LNCaP clone FGC (cell line): ENCODE measurements at regions not wholly inside any gene's neighbourhood (a gene's known extent, or its start where the extent isn't known, plus 50 kb on each side); places are given as distances from the start of the nearest gene placed in this dataset.
A peak's percentile ranks its signal among the peaks of the same experiment; 100 is the strongest.

Experiments used
- DNase-seq: peaks from one replicate; pipeline ENCODE4 v3.0.0-alpha.2; 2011; ENCODE audit warnings: low read depth
- H3K4me3 ChIP-seq: 2 replicates; pipeline ENCODE4 v1.5.1; 2011; ENCODE audit warnings: mild to moderate bottlenecking, low read depth, low read length, control low read depth
- TF ChIP-seq, protein P1 (sequence below): IDR thresholded peaks from 2 replicates; pipeline ENCODE4 v1.5.1; 2012; ENCODE audit warnings: mild to moderate bottlenecking; ENCODE audit not compliant: control insufficient read depth, insufficient read depth; ENCODE audit errors: extremely low read depth

DNA sequence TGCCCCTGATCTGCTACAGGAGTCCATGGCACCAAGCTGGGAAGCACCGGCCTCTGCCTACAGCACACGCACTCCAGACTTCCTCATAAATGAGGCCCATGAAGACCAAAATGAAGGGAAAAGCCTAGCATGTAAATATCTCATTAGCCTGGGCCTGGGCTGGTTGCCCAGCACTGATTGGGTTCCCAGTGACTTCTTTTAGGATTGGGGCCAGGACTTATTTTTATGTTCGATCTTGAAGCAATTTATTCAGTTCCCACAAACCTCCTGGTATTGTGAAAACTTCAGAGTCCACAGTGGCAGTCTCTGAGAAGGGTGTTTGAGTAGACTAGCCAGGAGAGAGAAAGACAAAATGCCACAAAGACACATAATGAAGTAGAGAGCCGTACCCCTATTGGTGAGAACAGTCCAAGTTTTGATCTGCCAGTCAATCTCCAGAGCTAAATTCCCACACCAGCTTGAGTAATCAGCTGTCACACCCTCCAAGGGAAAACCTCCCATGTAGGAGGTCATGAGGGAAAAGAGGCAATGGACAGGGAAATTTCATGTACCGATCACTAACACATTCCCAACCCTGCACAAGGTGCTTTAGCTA is 78.2 kb downstream of the PHLDA1 start:
- DNase-seq: no peak
- H3K4me3 ChIP-seq: no peak overlapping the region
- TF ChIP-seq, protein P1, sequence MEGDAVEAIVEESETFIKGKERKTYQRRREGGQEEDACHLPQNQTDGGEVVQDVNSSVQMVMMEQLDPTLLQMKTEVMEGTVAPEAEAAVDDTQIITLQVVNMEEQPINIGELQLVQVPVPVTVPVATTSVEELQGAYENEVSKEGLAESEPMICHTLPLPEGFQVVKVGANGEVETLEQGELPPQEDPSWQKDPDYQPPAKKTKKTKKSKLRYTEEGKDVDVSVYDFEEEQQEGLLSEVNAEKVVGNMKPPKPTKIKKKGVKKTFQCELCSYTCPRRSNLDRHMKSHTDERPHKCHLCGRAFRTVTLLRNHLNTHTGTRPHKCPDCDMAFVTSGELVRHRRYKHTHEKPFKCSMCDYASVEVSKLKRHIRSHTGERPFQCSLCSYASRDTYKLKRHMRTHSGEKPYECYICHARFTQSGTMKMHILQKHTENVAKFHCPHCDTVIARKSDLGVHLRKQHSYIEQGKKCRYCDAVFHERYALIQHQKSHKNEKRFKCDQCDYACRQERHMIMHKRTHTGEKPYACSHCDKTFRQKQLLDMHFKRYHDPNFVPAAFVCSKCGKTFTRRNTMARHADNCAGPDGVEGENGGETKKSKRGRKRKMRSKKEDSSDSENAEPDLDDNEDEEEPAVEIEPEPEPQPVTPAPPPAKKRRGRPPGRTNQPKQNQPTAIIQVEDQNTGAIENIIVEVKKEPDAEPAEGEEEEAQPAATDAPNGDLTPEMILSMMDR: no peak

DNA sequence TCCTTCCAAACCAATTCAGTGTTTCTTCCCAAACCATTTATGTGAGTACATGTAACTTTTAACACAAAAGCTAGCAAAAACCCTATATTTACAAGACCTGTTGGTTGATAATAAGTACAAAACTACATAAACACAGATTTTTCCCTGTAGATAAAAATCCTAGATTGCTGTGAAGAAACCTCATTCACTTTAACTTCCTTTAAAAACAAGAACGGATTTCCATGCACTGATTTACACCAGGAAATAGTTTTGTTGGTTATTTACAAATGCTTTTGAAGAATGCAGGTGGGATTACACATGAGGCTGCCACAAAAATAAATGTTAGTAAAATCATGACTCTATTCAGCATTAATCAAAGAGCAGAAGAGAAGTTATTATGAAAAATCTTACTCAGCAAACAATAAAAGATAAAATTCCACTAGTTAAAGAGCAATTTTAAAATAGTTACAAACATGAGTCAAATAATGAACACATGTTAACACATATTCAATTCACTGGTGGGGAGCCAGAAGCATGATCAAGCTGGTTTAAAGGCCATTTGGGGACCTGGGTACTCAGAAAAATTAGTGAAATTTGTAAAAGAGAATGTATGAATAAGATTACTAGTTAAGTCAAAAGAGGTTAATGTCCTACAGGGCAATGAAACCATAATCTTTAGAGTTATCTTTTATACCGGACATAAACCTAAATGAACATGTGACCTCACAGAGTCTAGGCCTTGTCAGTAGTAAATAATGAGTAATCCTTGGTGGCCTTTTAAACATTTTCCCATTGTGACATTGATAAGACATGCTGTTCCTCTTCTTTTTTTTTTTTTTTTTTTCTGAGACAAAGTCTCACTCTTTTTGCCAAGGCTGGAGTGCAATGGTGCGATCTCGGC is 79.9 kb downstream of the PHLDA1 start:
- no peak overlapping the region for H3K4me3 ChIP-seq
- DNase-seq: no peak
- TF ChIP-seq, protein P1: no peak

DNA sequence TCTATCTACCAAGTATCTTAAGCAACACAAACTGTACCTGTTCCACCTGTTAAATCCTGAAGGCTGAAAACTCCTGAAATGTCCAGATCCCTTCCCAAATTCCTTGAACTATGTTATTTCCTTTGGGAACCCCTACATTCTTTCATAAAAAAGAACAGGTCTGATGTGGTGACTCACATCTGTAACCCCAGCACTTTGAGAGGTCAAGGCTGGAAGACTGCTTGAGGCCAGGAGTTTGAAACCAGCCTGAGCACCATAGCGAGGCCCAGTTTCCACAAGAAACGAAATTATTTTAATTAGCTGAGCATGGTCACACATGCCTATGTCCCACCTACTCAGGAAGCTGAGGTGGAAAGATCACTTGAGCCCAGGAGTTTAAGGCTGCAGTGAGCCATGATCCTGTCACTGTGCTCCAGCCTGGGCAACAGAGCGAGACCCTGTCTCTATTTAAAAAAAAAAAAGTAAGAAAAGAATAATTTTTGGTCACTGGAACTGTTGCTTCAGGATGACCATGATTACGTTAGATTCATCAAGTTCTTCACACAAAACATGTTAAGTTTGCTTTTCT is 84.3 kb downstream of the PHLDA1 start:
- no peak for DNase-seq
- no peak overlapping the region for H3K4me3 ChIP-seq
- TF ChIP-seq, protein P1: no peak

DNA sequence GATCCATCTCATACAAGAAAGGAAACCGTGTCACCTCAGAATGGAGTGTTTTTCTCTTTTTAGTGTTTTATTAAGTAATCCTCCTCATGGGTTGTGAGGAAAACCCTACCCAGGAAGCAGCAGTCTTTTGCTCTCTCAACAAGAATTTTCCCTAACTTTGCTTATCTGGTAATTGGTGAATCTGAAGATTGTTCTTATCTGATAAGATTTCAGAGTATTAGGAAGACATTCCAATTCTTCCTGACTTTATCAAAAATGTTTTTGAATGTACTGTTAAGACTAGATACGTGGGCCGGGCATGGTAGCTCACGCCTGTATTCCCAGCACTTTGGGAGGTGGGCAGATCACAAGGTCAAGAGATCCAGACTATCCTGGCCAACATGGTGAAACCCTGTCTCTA is 86.0 kb downstream of the PHLDA1 start:
- no peak for DNase-seq
- H3K4me3 ChIP-seq: no peak overlapping the region
- TF ChIP-seq, protein P1: no peak

DNA sequence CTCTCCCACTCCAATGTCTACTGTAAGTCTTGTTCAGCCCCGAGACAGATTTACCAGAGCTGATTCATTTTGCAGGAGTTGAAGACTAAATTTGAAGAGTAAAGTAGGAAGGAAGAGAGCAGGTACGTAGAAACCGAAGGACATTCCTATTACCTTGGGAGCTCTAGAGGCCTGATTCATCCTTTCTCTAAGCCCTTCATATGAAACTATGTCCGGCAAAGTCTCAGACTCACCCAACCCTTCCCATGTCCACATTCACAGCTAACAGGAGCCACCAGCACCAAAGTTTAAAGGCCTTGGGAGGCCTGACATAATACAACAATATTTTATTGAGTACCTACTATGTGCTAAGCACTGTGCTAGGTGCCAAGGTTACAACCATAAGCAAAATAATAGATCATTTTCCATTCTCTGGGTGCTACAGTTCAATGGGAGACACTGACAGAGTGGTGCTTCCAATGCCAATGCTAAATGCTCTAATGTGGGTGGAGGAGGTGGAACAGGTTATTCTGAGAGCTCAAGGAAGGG is 86.6 kb downstream of the PHLDA1 start:
- DNase-seq: no peak
- TF ChIP-seq, protein P1: no peak
- H3K4me3 ChIP-seq: no peak overlapping the region

DNA sequence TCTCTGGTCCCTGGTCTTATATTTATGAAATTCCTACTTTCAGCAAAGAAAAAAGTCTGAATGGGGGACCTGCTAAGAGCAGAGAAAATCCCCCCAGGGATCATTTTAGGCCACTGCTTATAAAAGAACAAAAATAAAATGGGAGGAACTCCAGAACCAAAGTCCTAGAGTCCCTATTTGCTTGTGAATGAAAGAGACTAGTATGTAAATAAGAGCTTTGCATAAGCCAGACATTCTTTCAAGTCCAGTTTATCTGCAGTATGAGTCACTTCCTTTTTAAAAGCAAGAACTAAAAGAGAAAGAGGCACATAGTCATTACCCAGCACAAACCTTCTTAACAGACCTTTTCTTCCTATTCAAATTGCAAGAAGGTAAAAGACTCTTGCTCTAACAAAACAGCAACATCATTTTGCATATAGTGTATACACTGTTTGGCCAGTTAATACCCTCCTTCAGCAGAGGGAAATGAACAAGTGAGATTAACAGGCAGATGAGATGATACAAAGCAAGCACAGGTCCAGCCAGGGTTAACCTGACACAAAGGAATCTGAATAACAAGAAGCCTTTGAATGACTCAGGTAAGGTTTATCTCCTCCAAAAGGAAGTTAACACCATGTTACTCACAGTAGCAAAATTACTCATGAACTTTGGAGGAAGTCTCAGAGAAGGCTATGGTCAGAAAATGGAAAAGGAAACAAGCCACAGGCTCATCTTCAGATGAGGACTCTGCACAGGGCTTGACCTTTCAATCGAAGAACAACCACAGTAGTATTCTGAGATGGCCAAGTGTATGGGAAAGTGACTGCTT is 87.3 kb downstream of the PHLDA1 start:
- peak; percentile 11 for DNase-seq
- TF ChIP-seq, protein P1: no peak
- H3K4me3 ChIP-seq: no peak overlapping the region
